Vagina (tissue), 2 donors: ENCODE measurements at regions not wholly inside any gene's neighbourhood (a gene's known extent, or its start where the extent isn't known, plus 50 kb on each side); places are given as distances from the start of the nearest gene placed in this dataset.

Experiments
- CTCF ChIP-seq, 3 experiments: fragments of 450-650 bp in 2 of 3; fragments of 200-600 bp in 1 of 3; sonication (generic) in 1 of 3; IDR thresholded peaks; one replicate each; pipeline ENCODE4 v1.5.1; 2017 to 2019; ENCODE audit warnings: antibody characterized with exemption in 3 of 3, mild to moderate bottlenecking in 2 of 3, moderate library complexity in 2 of 3
- POLR2A ChIP-seq, 2 donors: fragments of 450-650 bp; IDR thresholded peaks; one replicate each; pipeline ENCODE4 v1.6.1; 2017; ENCODE audit warnings: antibody characterized with exemption in 2 of 2, mild to moderate bottlenecking in 2 of 2, moderate library complexity in 2 of 2

- no peak for TF ChIP-seq CTCF (IDR thresholded peaks at IDR 0.05)
- TF ChIP-seq POLR2A (IDR thresholded peaks at IDR 0.05), result no peak
These were observed 351.6 kb upstream of the NCAM2 start for GRCh38 chr21:20646431-20647165.
